ENCODE measurements at regions not wholly inside any gene's neighbourhood (a gene's known extent, or its start where the extent isn't known, plus 50 kb on each side); places are given as distances from the start of the nearest gene placed in this dataset.

- in situ Hi-C loops (cut with HindIII; ENCODE audit: low sequenced_read_pairs) = no loop called here
- H3K4me3 ChIP-seq (ENCODE audit: low read depth, low read length) = no peak overlapping the region
- TF ChIP-seq, protein P1, sequence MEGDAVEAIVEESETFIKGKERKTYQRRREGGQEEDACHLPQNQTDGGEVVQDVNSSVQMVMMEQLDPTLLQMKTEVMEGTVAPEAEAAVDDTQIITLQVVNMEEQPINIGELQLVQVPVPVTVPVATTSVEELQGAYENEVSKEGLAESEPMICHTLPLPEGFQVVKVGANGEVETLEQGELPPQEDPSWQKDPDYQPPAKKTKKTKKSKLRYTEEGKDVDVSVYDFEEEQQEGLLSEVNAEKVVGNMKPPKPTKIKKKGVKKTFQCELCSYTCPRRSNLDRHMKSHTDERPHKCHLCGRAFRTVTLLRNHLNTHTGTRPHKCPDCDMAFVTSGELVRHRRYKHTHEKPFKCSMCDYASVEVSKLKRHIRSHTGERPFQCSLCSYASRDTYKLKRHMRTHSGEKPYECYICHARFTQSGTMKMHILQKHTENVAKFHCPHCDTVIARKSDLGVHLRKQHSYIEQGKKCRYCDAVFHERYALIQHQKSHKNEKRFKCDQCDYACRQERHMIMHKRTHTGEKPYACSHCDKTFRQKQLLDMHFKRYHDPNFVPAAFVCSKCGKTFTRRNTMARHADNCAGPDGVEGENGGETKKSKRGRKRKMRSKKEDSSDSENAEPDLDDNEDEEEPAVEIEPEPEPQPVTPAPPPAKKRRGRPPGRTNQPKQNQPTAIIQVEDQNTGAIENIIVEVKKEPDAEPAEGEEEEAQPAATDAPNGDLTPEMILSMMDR (IDR thresholded peaks at IDR 0.05; ENCODE audit: low read depth, low read length, missing control alignments) = peak; percentile 20
- no peak for DNase-seq (ENCODE audit: low read depth)
Observed at GRCh38 chr3:154040283-154040682, 80.9 kb upstream of the ARHGEF26 start.

- TF ChIP-seq, protein P1 (IDR thresholded peaks at IDR 0.05; ENCODE audit: low read depth, low read length, missing control alignments) = no peak
- no peak overlapping the region for H3K4me3 ChIP-seq (ENCODE audit: low read depth, low read length)
- DNase-seq (ENCODE audit: low read depth) = no peak
- in situ Hi-C loops (cut with HindIII; ENCODE audit: low sequenced_read_pairs) = no loop called here
Observed at GRCh38 chr3:154044671-154045070, 76.5 kb upstream of the ARHGEF26 start.

GRCh38 chr3:154050216-154050615 lies 71.0 kb upstream of the ARHGEF26 start:
- TF ChIP-seq, protein P1 (IDR thresholded peaks at IDR 0.05; ENCODE audit: low read depth, low read length, missing control alignments) = no peak
- in situ Hi-C loops (cut with HindIII; ENCODE audit: low sequenced_read_pairs) = no loop called here
- DNase-seq (ENCODE audit: low read depth) = no peak
- H3K4me3 ChIP-seq (ENCODE audit: low read depth, low read length) = no peak overlapping the region

DNA sequence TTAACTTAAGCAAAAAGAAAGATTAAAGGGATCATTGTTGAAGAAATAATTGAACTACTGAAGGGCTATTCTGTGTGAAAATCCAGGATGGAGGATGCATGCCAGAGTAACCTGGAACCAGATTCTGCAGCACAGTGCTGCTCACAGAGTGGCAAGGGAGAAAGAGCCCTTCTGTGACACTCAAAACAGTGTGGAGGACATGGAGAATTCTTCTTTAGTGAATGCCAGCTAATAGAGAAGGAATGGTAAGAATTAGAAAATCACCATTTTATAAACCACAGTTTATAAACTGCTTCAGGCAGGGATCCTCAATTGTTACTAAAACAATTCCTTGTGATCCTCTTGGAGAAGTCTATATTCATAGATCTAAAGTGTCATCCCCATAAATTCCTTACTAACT lies 70.4 kb upstream of the ARHGEF26 start:
- no peak overlapping the region for H3K4me3 ChIP-seq (ENCODE audit: low read depth, low read length)
- DNase-seq (ENCODE audit: low read depth) = no peak
- in situ Hi-C loops (cut with HindIII; ENCODE audit: low sequenced_read_pairs) = no loop called here
- TF ChIP-seq, protein P1 (IDR thresholded peaks at IDR 0.05; ENCODE audit: low read depth, low read length, missing control alignments) = no peak

- in situ Hi-C loops (cut with HindIII; ENCODE audit: low sequenced_read_pairs) = no loop called here
- H3K4me3 ChIP-seq (ENCODE audit: low read depth, low read length) = no peak overlapping the region
- no peak for DNase-seq (ENCODE audit: low read depth)
- TF ChIP-seq, protein P1 (IDR thresholded peaks at IDR 0.05; ENCODE audit: low read depth, low read length, missing control alignments) = no peak
Observed at GRCh38 chr3:154059833-154060232, 61.4 kb upstream of the ARHGEF26 start.

DNA sequence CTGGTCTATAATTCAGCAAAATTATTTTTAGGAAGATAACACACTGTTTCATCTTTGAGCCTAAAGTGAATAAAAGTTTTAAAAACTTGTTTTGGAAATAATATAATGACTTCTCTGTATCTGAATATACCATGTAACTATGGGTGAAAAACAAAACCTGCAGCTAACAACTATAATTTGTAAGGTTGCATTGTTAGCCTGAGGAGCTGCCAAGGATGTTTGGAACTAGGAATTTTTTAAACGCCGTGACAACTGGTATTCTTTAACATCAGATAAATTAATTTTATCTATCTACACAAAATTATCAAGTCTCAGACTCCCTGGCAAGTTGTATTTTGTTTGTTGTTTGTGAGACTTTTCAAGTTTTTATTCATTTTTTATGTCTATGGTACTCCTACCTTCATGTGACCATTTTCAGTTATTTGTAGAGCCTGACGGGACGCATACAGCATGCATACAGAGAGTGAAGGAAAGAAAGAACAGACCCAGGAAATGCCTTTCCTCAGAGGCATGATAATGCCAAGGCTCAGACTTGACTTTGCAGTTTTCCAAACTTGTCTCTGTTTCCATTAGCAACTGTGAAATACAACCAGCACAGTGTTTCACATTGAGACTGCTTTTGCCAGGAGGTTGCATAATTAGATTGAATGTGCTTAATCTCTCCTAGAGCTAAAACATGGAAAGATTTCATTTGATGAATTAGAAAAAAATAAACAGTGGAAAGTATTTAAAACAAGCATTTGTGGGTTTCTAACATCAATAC lies 60.8 kb upstream of the ARHGEF26 start:
- in situ Hi-C loops (cut with HindIII; ENCODE audit: low sequenced_read_pairs) = no loop called here
- DNase-seq (ENCODE audit: low read depth) = peak; percentile 33
- TF ChIP-seq, protein P1 (IDR thresholded peaks at IDR 0.05; ENCODE audit: low read depth, low read length, missing control alignments) = no peak
- no peak overlapping the region for H3K4me3 ChIP-seq (ENCODE audit: low read depth, low read length)

Data from astrocyte of the cerebellum (primary cell).